Midbrain (tissue), 1 donor: ENCODE measurements at regions not wholly inside any gene's neighbourhood (a gene's known extent, or its start where the extent isn't known, plus 50 kb on each side); places are given as distances from the start of the nearest gene placed in this dataset.
"Not testable (repeated sequence)": the region's sequence is repeated elsewhere in the genome, so short reads cannot be mapped to it uniquely, and the experiment has no call there.

ENCODE experiments used
- DNase-seq: peaks from one replicate; lab custom pipeline; 2025; lab: John Stamatoyannopoulos, UW

DNA sequence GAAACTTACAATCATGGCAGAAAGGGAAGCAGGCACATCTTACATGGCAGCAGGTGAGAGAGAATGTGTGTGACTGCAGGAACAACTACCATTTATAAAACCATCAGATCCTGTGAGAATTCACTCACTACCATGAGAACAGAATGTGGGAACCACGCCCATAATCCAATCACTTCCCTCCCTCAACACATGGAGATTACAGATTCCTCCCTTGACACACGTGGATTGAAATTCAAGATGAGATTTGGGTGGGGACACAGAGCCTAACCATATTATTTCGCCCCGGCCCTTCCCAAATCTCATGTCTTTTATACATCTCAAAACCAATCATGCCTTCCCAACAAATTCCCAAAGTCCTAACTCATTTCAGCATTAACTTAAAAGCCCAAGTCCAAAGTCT lies 203.6 kb downstream of the C12orf75 start:
- DNase-seq = no peak

DNA sequence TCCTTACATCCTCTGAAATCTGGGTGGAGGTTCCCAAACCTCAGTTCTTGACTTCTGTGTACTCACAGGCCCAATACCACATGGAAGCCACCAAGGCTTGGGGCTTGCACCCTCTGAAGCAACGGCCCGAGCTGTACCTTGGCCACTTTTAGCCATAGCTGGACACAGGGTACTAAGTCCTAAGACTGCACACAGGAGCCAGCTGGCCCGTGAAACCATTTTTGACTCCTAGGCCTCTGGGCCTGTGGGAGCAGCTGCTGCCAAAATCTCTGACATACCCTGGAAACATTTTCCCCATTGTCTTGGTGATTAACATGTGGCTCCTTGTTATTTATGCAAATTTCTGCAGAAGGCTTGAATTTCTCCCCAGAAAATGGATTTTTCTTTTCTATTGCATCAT lies 204.5 kb downstream of the C12orf75 start:
- DNase-seq = not testable (repeated sequence)

DNA sequence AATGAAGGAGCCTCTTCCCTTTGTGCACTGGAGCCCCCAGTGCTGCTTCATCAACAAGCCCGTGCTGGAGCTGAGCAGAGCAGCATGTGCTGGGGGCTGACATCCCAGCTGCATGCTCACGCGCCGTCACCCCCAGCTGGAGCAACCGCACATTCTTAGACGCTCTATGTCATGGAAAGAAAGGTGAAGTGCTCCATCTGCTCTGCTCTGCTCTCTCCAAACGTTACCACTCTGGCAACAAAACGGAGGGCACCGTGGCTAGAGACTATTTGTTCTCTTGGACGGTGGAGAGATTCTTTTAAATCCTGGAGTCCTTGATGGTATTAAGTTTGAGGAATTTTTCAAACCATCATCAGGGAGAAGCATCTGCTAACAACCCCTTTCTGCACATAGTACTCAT lies 208.4 kb downstream of the C12orf75 start:
- DNase-seq = no peak

DNA sequence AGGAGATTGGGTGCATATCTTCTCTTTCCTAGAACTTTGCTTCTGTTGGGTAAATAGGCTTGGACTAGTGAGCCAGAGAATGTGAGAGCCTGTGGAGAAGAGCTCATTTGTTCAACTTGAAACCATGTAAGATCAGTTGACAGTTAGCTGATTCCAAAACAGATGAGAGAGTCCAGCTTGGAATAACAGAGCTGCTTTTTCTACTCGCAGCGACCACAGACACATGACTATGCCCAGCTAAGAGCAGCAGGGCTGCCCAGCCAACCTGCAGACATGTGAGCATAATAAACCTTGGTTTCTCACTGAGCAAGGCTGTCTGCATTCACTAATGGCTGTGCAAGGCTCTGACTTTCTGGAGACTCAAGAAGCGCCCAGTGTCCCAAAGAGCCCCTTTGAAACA lies 209.2 kb downstream of the C12orf75 start:
- no peak for DNase-seq

DNA sequence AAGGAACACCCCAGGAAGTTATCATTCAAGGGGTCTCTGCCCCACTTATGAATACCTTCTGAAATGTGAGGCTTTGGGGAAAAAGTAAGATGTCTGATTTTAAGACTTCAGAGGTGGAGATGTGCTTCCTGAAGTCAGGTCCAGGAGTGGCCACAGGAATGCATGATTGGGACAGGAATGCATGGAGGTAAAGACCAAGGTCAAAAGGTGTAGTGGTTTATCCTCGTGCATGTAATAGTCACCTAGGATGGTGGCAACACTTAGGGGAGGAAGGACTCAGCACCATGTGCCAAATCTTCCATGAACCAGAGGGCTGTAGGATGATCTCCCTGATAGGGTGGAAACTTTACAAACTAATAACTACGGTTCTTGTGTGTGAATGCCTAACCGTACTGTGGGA lies 217.3 kb downstream of the C12orf75 start:
- DNase-seq = no peak

DNA sequence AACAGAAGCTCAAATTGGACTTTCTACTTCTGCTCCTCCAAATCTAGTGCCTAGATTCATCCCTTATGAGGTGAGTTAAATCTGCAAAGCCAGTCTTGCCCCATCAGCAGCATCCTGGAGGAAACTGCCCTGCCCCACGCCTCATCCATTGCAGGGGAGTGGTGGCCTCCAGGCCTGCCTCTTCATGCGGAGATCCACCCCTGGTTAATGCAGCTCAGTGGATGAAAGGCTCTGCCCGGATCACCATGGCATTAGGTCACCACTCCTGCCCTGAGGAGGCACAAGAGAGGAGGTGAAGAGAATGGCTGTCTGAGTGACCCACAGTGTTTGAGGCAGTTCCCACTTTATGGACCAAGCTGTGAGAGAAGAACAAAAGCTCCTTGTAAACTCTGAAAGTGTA lies 218.1 kb downstream of the C12orf75 start:
- DNase-seq = no peak

DNA sequence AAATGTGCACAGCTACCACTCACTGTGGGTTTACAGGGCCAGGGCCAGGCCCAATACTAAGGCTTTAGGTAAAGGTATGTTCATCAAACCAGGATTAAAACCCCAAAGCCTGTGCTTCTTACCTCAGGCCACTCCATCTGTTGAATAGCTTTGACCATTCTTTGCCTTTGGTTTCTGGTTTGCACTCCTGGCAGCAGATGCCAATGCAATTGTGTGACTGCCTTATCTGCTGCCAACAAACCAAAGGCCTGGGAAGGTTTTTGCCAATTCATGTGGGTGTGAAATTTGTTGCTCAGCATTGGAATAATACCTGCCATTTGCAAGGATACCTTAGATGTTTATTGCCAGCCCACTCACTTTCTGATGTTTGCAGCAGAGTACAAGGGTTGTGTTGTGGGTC lies 221.6 kb downstream of the C12orf75 start:
- no peak for DNase-seq

DNA sequence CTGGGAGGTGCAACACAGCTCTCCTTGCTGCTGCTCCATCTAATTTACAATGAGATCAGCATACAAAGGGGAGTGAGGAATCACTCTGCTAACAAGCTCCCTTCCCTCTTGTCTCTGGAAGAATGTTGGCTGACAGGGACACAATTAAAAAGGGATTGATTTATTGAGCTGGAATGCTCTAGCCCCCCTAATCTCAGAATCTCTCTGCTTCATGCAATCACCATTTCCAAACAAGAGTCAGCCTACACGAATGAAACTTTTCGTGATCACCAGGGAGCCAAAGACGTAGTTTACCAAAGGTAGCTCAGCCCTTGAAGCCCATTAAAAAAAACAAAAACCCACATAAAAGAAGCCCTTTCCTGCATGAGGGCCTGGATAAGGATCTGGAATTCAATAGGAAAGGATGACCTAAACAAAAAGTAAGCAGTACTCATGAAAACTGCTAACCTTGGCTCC lies 223.8 kb downstream of the C12orf75 start:
- DNase-seq = no peak

DNA sequence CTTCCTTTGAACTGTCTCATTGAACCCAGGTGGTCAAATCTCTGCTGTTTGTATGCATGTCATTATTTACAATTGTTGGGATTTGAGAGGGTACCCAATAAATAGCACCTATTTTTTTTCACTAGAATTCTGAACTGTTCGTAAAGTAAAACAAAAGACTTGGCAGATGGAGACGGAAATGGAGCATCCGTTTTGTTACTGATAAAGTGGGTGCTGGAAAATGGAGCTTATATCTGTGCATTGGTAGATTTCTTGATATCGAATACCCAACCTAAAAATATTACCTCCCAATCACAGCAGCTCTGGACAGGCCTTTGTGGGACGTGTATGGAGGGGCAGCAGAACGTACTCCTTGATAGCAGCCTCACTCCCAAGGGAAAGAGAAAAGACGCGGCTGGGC lies 224.4 kb downstream of the C12orf75 start:
- no peak for DNase-seq

DNA sequence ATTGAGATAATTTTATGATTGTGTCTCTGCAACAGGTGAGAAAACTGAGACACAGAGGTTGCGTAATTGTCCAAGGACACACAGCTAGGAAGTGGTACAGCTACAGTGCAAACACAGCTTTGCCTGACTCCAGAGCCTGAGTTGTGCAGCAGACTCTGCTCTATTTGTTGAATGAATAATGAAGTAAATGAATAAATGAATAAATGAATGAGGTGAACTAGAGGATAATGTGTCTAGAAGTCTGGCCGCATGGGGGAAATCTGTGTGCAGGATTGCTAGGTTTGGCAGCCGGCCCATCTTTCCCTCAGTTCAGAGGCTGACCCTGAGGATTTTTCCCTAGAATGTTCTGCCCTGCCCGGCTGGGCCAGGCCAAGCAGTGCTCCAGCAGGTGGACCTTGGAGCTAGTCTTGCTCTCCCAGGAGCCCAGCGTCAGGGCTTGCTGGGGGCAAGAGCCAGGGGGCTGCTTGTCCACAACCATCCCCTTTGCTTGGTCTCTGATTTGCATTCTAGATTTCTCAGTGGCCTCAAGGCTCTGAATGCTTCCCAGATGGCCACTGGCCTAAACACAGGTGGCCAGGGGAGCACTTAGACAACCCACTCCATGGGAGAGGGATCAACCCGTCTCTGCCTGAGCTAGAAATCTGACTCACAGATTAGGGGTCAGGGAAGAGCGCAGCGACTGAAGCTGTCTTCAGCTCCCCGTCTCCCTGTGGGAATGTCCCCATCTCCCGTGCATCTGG lies 225.2 kb downstream of the C12orf75 start:
- no peak for DNase-seq

DNA sequence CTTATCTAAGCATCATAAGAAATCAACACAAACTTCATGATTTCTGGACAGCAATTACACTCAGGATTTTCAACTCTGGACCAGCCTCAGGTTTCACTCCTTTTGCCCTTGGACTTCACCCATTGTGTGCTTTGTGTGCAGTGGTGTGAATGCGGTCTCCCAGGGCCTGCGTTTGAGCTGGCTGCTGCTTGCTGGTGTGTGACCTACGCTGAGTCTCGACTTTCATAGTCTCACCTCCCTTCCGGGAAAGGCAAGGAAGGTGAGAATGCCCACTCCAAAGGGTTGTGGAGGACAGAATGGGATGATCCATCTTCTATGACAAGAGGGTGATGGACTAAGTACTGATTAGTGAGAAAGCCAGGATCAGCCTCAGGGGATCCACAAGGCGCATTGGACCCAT lies 228.8 kb downstream of the C12orf75 start:
- DNase-seq = no peak

DNA sequence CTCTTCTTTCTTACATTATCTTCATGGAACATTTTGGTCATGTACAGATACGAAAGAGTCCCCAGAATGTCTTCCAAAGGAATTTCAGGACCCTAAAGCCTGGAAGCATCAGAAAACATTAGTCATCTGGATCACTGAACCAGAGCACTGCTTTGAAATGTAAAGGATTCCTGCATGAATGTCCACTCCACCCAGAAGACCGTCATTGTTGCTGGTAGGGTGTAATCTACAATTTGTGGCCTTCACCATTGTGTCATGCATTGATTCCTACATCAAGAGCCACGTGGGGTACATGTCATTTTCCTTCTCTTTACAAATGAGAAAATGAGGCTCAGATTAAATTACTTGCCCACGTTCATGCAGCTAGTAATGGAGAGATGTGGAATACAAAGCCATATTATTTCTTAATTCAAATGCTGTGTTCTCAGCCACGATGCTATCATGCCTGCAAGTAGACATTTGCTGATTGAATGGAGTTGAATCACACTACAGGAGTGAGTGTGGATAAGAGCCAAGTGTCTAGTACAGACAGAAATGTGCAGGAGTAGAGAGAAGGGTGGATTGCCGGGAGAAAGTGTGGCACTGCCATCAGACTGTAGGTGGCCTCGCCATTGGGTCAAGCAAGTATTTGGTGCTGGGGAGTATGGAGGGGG lies 231.2 kb downstream of the C12orf75 start:
- no peak for DNase-seq

DNA sequence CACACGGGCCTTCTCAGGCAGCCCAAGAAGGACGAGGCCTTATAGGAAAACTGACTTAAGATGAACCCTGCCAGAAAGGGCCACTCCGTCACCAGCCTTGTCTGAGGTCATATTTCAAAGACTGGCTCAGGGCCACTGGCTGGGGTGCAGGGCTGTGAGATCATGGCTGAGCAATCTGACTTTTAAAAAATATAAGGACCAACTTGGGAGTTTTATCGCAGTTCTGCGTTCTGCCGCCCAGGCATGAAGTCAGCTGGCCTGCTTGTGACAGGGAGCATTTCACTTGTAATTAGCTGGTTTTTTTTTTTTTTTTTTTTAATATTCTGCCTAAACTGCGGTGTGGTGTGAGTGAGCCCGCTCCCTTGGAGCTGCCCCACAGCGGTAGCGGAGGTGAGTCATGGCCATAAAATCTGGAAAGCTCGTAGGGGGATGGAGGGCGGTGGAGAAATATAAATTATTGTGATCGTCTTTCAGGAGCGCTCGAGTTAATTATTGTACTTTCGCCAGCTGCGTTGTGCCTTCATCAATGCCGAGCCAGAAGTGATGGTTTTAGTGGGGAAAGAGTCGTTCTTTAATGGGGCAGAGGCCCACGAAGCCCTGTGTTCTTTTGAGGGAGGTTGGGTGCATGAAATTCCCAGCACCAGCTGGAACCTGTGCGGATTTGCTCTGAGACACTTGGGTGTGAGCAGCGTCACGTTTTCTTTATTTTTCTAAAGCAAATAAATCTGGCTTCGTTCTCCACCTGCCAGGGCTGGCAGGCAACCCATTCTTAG lies 231.9 kb downstream of the C12orf75 start:
- no peak for DNase-seq

DNA sequence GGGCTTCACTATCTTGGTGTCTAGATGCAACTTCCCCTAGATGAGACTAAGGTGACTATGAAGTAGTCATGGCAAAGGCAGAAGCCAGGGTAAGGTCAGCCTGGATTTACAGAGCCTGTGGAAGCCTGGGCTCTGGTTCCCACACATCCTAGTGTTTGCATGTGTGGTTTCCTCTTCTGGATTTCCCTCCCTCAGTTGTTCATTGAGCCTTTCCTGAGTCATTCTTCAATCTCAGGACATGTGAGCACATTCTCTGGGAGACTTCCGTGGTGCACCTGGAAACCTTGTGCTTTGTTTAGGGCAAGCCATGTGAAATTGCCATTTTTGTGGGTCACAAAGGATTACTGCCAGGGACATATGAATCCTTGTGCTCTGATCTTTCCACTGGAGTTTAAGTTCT lies 236.6 kb downstream of the C12orf75 start:
- DNase-seq = no peak

DNA sequence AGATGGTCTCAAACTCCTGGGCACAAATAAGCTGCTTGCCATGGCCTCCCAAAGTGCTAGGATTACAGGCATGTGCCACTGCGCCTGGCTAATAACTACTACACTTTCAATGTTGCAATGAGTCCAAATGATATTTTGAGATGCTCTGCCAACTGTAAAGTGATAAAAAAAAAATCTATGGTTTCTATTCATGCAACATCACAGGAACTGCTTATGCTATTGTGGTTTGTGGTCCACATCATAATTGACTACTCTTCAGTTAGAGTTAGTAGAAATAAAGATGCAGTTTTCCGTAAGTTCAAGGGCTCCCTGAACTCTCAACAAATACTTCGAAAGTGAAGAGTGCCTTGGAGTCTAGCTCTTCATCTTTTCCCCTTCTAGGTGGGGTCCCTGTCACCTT lies 239.4 kb downstream of the C12orf75 start:
- DNase-seq = no peak

DNA sequence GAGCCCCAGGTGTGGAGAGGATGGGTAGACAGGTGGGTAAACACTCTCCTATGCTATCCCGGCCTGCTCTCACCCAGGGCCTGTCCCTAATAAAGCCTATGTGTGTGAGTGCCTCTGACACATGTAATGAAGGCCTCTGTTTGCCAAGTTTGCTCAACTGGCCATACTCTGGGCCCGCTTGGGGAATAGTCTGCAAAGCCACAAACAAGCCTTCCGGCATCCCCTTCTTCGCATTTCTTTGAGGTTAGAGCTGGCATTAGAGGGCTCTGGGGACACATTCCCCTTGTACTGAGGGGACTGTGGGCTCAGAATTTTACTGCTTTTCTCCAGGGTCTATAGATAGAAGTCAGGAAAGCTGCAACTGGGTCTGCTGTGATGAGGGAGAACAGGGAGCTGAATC lies 240.5 kb downstream of the C12orf75 start:
- no peak for DNase-seq

DNA sequence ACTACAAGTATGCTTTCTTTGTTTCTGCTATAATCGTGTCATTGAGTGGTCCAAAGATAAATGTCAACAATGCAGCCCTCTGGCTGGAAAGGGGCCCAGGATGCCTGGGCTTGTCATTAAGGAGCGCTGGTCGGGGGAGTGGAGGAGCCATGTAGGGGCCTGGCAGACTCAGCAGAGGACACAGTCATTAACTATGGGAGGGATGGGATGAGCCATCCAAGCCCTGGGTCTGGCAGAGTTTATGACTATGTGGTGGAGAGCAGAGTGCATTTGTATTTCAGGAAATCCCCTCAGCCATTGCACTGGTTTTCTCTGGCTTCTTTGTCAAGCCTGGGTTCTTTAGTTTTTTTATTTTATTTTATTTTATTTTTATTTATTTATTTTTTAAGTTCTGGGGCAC lies 243.1 kb downstream of the C12orf75 start:
- DNase-seq = no peak

DNA sequence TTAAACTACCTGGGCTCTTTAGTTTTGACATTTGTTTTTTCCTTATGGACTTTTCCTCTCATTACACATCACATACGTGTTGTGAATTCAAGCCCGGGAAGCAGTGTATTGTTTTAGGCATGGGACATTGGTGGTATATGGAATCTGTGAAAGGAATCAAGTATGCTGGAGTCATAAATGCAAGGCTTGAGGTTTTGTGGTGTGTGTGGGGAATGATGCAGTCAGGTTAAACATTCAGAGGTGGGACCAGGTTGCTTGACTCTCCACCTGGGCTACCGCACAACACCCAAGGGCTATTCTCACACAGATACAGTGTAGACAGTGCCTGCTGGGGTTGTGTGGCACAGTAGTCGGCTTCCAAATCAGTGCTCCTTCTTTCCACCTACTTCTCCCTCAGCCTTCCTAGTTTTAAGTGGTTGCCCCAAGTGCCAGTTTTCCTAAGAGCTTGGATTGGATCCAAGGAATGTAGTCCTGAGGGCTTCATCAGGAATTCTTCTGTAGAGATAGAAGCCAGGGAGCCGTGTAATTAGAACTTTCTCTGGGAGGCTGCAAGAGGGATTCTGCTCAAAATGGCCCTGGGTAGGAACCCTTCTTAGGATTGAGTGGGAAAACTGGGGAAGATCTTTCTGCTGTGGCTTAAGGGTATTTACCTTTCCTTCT lies 243.7 kb downstream of the C12orf75 start:
- no peak for DNase-seq

DNA sequence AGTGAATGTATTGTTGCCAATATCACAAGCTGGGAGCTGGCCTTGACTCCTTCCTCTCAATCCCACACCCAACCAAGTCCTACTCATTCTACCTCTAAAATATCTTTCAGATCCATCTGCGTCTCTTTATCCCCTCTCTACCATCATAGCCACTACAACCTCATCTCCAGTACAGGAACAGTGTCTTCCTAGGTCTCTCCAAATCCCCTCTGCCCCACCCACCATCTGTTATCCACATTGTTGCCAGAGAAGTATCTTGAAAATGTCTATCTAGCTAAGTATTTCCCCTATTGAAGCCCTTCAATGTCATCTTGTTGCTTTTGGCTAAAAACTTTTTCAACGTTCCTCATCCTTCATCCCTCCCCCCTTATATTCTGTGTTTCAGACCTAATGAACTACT lies 244.7 kb downstream of the C12orf75 start:
- no peak for DNase-seq

DNA sequence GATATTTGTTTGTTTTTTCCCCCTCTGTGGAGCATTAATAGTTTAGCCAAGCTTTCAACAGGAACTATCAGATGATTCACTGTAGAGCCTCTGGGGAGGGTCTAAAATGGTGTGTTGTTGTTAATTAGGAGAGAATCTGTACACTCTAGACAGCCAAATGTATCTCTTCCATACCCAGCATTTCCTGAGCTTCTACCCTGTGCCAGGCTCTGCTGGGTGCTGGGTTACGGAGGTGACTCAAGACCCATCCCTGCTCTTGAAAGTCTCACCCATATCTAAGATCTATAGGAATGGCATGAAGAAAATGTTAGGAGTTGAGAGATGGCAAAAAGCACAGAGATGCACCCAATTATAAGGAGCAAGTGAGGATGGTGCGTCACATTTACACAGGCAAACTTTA lies 245.8 kb downstream of the C12orf75 start:
- no peak for DNase-seq

DNA sequence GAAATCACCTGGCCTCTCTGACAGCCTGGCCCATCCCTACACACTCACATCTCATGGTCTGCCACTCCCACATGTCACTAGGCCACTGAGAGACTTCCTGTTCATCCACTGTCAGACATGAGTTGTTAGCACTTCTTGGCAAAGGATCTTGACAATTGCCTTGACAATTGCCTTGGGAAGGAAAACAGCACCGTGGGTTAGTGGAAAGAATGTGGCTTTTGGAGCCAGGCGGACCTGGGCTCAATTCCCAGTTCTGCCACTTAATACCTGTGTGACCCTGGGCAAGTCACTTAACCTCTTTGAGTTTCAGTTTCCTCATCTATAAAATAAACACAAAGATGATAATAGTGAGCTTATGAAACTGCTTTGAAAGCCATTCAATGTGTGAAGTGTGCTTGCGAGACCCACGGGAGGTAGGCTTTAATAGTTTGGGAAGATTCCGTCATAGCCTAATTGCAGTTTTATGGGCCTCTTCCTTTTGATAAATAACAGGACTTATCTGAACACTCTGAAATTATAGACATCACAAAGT lies 250.4 kb downstream of the C12orf75 start:
- DNase-seq = no peak

DNA sequence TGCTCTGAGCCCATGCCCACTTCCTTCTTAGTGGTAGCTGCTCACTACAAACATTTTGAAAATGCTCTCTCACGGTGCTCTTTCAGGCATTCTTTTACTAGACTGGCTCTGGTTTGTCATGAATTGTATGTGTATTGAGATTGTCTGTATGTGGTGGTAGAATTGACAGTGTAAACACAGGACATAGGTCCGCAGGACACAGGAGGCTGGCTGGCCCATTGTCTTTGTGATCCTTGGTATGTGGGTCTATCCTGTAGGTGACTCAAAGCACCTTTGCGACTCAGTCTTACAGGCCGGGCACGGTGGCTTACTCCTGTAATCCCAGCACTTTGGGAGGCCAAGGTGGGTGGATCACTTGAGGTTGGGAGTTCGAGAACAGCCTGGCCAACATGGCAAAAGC lies 250.9 kb downstream of the C12orf75 start:
- DNase-seq = no peak
